ENCODE measurements at regions not wholly inside any gene's neighbourhood (a gene's known extent, or its start where the extent isn't known, plus 50 kb on each side); places are given as distances from the start of the nearest gene placed in this dataset.
A peak's percentile ranks its signal among the peaks of the same experiment; 100 is the strongest.

GRCh38 chr10:117631276-117632145, 89.0 kb downstream of the EMX2 start:
- no peak for TF ChIP-seq JUN (IDR thresholded peaks at IDR 0.05; ENCODE audit: low read depth, low read length)
- TF ChIP-seq NANOG (IDR thresholded peaks at IDR 0.05; ENCODE audit: insufficient read depth, low read depth, low read length, poor library complexity, severe bottlenecking), result no peak
- no peak for TF ChIP-seq USF2 (IDR thresholded peaks at IDR 0.05; ENCODE audit: low read length)
- TF ChIP-seq GTF2F1 (IDR thresholded peaks at IDR 0.05; ENCODE audit: borderline replicate concordance, low read depth, low read length), result no peak
- TF ChIP-seq SRF (IDR thresholded peaks at IDR 0.05; ENCODE audit: low read depth, low read length), result no peak
- no peak for TF ChIP-seq CBX8 (IDR thresholded peaks at IDR 0.05; ENCODE audit: borderline replicate concordance, low read depth, low read length)
- no peak for TF ChIP-seq CHD1 (IDR thresholded peaks at IDR 0.05; ENCODE audit: low read depth, low read length)
- TF ChIP-seq POLR2AphosphoS5 (IDR thresholded peaks at IDR 0.05; ENCODE audit: low read depth, low read length), result no peak
- no peak for TF ChIP-seq CTBP2 (IDR thresholded peaks at IDR 0.05; ENCODE audit: borderline replicate concordance, insufficient read depth, insufficient read length, low read length)
- TF ChIP-seq BACH1 (IDR thresholded peaks at IDR 0.05; ENCODE audit: low read length), result no peak
- Histone ChIP-seq H2BK5ac (ENCODE audit: low read depth, low read length) (no peak overlapping the region), H2BK15ac (ENCODE audit: low read length) (no peak overlapping the region), H2BK12ac (ENCODE audit: low read depth, low read length) (no peak overlapping the region), H3K4me3 (ENCODE audit: extremely low read depth in 1 of 4, insufficient read depth in 2 of 4, low read depth in 3 of 4, low read length in 4 of 4) (no peak overlapping the region), H3K9ac (replicated peaks in 1 of 4; ENCODE audit: extremely low read depth in 1 of 4, low read depth in 3 of 4, low read length in 3 of 4) (no peak overlapping the region), H3K79me2 (ENCODE audit: control insufficient read depth in 1 of 2, insufficient read depth in 2 of 2, low read length in 2 of 2) (no peaks in the 10 kb centered on the region), H3K56ac (replicated peaks; ENCODE audit: insufficient read length, low read depth, low read length) (no peak overlapping the region), H4K20me1 (replicated peaks in 1 of 2; ENCODE audit: control insufficient read depth in 1 of 2, insufficient read depth in 2 of 2, low read length in 2 of 2) (no peaks in the 10 kb centered on the region), H3K27ac (ENCODE audit: low read depth, low read length) (no peak overlapping the region), H3K27me3 (replicated peaks in 1 of 4; ENCODE audit: control insufficient read depth in 3 of 4, extremely low read depth in 1 of 4, insufficient read depth in 3 of 4, low read length in 3 of 4) (no peaks in the 10 kb centered on the region), H3K23me2 (ENCODE audit: low read depth, low read length) (no peaks in the 10 kb centered on the region), H3K4me2 (ENCODE audit: insufficient read depth in 1 of 2, low read depth in 2 of 2, low read length in 2 of 2) (no peak overlapping the region), H3K18ac (ENCODE audit: extremely low read depth, low read length) (no peak overlapping the region), H4K5ac (ENCODE audit: insufficient read length, low read depth, low read length) (no peak overlapping the region), H3K9me3 (ENCODE audit: insufficient read depth in 2 of 2, low read depth in 1 of 2, low read length in 1 of 2) (no peaks in the 10 kb centered on the region), H4K8ac (ENCODE audit: extremely low read depth, insufficient read depth, low read length) (0 out of 2 replicates have a peak overlapping the region, but pooled peaks have one; percentile 66), H2AFZ (ENCODE audit: low read length) (no peak overlapping the region), H2BK120ac (replicated peaks; ENCODE audit: low read depth, low read length) (no peak overlapping the region), H3K36me3 (ENCODE audit: control insufficient read depth in 2 of 4, insufficient read depth in 4 of 4, low read length in 3 of 4) (no peaks in the 10 kb centered on the region), H4K91ac (replicated peaks; ENCODE audit: insufficient read length, low read length) (no peak overlapping the region), H3K14ac (ENCODE audit: insufficient read length) (no peak overlapping the region), H3K79me1 (ENCODE audit: low read depth, low read length) (no peaks in the 10 kb centered on the region), H3K4me1 (replicated peaks in 1 of 4; ENCODE audit: control insufficient read depth in 3 of 4, insufficient read depth in 4 of 4, low read length in 3 of 4) (no peaks in the 10 kb centered on the region), H3K23ac (ENCODE audit: insufficient read length) (no peak overlapping the region), H2AK5ac (ENCODE audit: low read depth, low read length) (no peak overlapping the region), H2BK20ac (ENCODE audit: low read length) (no peak overlapping the region), H3K4ac (replicated peaks; ENCODE audit: insufficient read length, low read depth, low read length) (no peak overlapping the region)
- FAIRE-seq, result no peak
- ChIA-PET CTCF (ENCODE audit: partially characterized antibody) (interaction anchor here (1.5 to 1.8 kb wide), 2 partner anchors 9 kb away, joined by 3 to 4 read pairs; no protein-coding TSS in a partner anchor), POLR2A (ENCODE audit: partially characterized antibody) (no interaction called here)
- WGBS, 2 experiments (ENCODE audit: extremely low coverage in 1 of 2, insufficient coverage in 1 of 2, insufficient read length in 1 of 2, insufficient replicate concordance in 2 of 2, low coverage in 1 of 2, low lambda C conversion rate in 2 of 2, missing lambda C conversion rate in 1 of 2), result 96% methylated on average over 11 of the region's 11 CpGs; no CpG with 5 or more reads in 1 of the 2 experiments
- DNase-seq (ENCODE audit: low read depth in 1 of 2, low spot score in 2 of 2), result peak in 1 of 2 experiments; percentile 26

All from H1 (cell line).